HG02852 (cell line): ENCODE measurements at regions not wholly inside any gene's neighbourhood (a gene's known extent, or its start where the extent isn't known, plus 50 kb on each side); places are given as distances from the start of the nearest gene placed in this dataset.
"Not testable (repeated sequence)": the region's sequence is repeated elsewhere in the genome, so short reads cannot be mapped to it uniquely, and the experiment has no call there.

Experiments
- ATAC-seq: cut with Tn5 transposase; IDR thresholded peaks from one replicate; pipeline ENCODE4 v1.9.1; 2021; ENCODE audit warnings: mild to moderate bottlenecking, moderate library complexity; ENCODE audit not compliant: unreplicated experiment

DNA sequence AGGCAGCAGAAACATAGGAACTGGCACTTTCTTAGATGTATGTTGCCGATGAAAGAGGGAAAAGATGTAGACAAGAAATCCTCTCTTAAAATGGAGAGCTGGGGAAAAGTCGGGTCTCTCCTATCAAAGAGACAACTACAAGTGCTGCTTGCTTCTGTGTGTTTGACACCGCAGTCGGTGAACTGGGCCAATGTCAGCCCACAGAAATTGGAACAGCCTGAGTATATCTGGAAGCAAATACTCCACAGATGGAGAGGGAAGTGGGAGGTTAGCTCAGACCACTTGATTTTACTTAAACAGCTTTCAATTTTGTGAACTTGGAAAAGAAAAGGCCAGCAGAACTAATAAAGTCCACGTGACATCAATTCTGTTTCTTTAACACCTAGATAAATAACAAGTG, 230.9 kb upstream of the FAT1 start:
- ATAC-seq: no peak

DNA sequence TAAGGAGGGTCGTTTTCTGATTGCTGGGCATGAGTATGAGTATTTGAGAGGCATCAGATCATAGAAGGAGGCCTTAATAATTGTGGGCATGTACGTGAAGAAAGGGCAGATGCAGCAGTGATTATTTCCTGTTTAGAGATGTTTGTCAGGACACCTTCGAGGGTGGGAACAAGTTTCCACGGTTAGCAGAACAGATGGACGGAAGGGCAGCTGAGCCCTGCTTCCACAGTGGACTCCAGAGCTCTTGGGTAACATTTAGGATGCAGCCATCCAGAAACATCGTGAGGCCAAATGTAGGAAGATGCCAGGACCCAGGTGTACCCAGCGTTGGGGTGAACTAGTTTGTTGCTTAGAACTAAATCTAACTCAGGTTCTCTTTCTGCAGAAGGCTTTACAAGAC, 231.3 kb upstream of the FAT1 start:
- ATAC-seq: no peak

DNA sequence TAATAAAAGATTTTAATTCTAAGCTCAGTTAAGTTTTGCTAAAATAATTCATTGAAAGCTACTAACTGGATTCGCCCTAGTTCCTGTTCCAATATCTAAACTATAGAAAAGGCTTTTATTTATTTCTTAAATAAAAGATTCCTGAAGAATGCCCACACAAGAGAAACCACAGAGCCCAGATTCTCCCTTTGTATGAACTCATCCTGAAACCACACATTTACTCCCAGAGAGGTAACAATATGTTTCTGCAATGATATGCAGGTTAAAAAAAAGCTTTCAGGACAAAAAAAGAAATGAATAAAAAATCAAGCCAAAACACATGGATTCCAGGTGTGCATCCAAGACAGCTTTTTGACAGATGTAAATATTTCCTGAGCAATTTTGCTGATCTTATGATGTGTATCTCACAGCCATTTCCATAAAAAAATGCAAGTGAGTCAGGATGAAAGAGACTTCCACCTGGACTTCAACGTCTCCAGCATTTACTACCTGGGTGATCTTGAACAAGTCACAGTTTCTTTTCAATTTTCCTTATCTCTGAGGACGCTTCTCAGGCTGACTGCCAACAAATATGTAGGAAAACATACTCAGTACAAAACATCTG, 234.4 kb upstream of the FAT1 start:
- no peak for ATAC-seq

DNA sequence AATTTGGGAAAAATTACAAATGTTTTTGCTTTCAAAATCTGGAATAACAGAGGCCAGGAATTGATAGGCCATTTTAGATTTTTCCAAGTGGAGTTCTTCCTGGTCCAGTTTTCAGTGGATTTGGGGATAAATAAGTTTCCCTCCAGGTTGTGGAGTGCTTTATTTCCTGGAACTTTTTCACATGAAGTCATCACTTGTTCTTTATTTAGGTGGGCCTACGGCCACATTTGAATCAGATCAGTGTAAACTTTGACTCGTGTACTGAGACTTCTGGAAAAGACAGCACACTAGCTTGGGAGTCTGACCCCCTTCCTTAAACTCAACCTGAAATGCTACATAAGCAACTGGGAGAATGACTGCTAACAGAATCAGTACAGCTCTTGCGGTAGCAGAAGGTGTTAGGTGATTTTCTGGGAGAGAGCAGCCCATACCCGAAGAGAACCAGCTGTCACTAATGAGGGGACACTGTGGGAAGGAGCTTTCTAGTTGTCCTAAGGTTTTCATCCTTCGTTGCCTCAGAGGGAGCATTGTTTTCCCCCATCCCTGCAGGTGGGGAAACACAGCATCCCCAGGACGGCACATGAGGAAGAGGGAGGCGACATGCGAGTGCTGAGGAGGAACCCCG, 235.2 kb upstream of the FAT1 start:
- no peak for ATAC-seq

DNA sequence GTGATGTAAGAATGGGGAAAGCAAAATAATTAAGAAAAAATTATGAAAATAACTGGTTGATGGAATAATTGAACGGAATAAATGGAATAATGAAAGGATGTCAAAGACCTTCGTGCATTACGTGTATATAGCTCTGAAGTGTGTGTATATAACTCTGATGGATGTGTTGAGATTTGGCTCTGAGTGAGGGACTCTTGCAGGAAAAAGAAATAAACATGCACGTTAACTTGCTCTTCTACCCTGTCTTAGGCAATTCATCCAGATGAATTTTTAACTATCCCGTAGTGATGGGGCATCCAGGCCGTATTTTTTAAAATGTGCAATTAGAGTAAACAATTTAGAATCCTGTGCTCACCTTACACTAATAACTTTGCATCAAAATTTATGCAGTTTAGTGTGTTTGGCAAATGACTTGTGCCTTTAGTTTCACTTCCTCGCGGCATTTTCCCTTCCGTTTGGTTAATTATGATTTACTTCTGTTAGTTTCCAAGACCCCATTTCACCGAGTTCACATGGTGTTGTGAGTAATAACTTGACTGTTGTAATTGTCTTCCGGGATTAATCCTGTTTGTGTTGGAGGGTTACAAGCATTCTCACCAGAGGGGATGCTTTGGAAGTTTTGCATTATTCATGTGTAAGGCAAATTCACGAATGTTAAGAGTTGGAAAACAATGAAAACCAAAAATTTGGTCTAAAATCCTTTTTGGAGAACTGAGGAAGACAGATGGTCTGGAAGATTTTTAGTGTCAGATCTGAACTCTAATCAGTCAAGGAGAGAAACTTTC, 256.5 kb upstream of the FAT1 start:
- ATAC-seq: no peak

DNA sequence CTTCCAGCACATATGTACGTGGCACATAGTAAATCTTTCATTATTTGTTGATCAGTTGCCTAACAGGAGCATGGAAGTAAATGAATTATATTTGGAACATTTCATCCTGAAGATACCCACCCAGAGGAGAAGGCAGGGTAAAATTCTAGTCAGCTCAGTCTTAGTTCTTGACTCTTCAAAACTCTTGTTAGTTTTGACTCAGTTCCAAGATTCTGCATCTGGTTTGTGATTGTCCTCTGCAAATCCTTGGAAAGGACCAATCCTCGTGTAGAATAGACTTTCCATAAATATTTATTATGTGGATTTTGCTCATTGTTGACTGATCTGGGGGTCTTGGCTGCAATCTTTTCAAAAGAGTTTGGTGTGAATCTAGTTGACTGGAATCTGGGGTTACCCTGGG, 257.5 kb upstream of the FAT1 start:
- no peak for ATAC-seq

DNA sequence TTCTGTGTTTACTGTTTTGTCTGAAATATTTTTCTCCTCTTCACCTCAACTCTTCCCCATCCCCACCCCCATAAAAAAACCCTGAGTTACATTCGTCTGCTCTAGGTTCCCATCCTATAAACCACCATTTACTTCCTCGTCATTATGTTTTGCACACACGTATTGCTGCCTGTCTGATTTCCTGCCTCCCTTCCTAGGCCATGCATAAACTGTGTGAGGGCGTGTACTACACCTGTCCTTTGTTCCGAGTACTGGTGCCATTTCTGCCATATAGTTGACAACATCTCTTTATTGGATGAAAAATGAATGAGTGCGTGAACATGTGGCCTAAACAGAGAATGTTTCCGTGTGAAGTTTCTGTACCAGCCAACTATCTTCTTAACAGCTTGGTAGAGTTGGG, 258.5 kb upstream of the FAT1 start:
- ATAC-seq: no peak

DNA sequence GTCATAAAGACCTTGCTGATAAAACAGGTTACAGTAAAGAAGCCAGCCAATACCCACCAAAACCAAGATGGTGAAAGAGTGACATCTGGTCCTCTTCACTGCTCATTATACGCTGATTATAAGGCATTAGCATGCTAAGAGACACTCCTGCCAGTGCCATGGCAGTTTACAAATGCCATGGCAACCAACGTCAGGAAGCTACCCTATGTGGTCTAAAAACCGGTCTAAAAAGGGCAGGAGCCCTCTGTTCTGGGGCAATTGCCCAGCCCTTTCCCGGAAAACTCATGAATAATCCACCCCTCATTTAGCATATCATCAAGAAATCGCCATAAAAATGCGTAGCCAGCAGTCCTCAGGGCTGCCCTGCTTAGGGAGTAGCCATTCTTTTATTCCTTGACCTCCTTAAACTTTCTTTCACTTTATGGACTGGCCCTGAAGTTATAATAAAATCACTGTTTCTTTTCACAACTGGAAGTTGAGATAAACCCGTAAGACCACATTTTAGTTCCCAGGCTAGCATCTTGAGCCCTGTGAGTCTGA, 260.5 kb upstream of the FAT1 start:
- no peak for ATAC-seq

DNA sequence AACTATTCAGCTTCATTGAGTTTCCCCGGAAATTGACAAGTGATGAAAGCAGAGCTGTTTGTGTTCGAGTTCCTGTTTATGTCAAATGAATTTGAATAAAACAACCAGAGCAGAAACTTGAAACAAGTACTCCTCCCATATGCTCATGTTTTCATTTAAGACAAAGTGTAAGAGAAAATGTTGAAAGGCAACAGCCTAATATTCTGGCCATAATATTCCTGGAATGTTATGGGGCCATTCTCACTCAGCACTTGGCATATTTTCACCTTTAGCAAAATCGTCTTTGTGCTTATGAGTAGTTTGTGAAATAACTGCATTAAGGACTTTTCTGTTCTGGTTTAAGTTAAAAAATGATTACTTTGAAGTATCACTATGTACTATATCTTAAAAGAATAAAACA, 276.0 kb upstream of the FAT1 start:
- ATAC-seq: no peak

DNA sequence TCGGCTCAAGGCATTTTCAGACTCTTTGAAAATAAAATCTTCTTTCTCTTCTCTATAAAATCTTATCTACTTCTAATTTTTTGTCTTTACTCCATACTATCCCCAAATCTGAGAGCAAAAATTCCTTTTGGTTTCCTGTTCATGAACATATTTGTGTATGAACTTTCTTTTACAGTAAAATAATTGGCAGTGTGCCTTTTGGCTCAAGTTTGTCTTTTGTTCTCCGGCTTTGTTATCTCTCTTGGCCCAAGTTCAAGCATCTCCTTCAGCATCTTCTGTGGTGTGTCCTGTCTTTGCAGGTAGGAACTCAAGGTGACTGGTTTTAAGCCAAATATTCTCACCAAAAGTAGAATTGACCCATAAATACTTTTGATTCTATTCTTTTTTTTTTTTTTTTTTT, 276.6 kb upstream of the FAT1 start:
- ATAC-seq: no peak

DNA sequence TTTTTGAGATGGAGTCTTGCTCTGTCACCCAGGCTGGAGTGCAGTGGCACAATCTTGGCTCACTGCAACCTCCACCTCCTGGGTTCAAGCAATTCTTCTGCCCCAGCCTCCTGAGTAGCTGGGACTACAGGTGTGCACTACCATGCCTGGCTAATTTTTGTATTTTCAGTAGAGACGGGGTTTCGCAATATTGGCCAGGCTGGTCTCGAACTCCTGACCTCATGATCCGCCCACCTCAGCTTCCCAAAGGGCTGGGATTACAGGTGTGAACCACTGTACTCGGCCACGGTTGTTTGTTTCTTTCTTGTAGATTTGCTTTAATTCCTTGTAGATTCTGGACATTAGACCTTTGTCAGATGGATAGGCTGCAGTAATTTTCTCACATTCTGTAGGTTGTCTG, 278.5 kb upstream of the FAT1 start:
- not testable (repeated sequence) for ATAC-seq

DNA sequence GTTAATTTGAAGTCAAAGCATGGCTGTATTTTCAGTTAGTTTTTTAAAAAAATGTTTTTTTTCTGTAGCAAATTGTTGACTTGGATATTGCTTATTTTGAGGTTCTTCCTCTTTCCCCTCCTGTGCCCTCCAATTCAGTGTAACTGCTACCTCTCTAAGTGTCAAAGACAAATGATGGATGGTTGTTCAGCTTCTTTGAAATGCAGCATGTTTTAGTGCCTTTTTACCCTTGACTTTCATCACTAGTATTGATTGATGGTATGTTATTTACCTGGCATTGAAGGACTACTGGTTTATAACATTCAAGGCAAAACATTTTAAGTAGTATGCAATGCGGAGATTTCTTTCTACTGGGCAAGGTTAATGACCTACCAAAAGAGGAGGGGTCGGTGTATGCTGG, 281.0 kb upstream of the FAT1 start:
- no peak for ATAC-seq

DNA sequence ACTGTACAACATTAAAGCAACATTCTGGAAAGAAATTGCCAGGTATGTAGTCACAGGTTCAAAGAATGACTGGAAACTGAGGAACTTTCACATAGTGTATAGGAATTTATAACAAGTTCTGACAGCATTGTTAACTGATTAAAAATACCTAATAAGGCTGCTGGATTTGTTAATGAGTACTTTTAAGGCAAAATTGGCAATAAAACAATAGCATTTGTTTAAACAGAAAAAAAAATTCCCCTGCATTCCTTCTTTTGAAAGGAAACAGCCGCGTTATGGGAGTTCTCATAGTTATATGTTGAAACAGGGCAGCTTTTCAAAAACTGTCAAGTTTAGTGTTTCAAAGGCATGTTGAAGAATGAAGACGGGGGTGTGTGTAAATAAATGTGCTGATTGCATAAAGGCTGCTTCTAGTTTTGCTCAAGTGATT, 282.5 kb upstream of the FAT1 start:
- ATAC-seq: no peak

DNA sequence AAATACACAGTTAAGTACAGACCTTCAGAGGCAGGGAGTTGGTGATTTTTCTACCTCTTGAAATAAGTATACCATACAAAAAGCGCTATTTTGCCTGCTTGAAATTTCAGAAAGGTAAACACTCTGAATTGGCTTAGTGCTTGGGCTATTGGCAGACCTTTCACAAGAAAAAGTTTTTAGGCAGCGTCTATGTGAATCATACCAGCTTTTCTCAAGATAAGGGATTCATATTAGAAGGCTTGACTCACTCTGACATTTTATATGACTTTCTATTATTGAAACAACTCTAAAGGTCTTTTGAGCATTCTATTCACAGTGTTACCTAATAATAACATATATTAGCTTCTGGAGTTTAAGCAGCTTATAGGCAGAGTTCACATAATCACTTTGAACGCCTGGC, 286.4 kb upstream of the FAT1 start:
- no peak for ATAC-seq

DNA sequence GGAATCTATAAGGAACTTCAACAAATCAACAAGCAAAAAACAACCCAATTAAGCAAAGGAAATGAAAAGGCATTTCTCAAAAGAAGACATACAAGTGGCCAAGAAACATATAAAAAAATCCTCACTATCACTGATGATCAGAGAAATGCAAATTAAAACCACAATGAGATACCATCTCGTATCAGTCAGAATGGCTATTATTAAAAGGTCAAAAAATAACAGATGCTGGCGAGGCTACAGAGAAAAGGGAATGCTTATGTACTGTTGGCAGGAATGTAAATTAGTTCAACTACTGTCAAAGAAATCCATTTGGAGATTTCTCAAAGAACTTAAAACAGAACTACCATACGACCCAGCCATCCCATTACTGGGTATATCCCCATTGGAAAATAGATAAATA, 292.4 kb upstream of the FAT1 start:
- ATAC-seq: no peak

DNA sequence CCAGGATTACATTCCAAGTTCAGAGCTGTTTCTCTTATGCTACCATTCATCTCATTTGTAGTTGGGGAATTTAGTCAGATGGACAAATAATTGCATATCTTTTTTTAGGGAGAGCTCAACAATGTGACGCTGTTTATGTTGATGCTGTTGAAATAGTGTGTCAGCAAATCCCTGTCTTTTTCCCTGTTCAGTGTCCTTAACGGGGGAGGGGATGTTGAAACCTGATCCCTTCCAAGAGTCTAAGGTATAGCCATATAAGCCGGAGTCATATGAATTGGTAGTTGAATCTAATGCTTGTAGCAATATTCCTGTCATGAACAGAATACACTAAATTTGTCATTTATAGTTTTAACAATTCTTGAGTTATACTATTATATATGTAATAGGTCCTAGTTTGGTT, 293.5 kb upstream of the FAT1 start:
- no peak for ATAC-seq

DNA sequence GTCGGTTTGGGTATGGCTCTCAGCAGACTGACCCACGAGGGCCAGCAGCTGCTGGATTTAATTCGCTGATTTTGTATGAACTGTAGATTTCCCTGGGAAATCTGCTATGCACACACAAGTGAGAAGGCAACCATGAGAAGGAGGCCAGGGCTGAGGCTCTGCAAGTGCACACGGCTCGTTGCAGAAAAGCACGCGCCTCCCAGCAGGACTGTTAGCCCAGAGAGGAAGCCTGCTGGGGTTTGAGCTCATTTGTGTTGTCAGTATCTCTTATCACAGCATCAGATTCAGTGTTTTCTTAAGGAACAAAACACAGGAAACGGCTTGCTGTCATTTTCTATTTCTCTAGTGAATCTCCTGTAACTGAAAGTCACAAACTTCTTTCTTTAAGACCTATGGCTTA, 296.2 kb upstream of the FAT1 start:
- no peak for ATAC-seq

DNA sequence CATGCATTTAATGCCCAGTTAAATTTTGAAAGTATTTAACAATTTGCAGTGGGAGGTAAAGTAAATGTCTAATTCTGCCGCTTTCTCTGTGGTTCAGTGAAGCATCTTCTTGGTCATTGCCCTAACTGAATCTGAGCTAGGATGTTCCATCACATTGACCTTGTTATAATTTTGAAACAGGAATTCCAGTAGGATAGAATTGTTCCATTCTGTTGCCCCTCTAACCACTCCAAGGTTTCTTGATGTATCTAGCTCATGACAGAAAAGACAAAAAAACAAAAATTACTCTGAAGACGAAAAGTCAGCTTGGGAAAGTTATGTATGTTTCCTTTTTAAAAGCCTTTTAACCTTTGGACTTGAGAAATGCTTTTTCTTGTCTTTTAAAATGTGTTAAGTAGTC, 297.0 kb upstream of the FAT1 start:
- ATAC-seq: no peak

DNA sequence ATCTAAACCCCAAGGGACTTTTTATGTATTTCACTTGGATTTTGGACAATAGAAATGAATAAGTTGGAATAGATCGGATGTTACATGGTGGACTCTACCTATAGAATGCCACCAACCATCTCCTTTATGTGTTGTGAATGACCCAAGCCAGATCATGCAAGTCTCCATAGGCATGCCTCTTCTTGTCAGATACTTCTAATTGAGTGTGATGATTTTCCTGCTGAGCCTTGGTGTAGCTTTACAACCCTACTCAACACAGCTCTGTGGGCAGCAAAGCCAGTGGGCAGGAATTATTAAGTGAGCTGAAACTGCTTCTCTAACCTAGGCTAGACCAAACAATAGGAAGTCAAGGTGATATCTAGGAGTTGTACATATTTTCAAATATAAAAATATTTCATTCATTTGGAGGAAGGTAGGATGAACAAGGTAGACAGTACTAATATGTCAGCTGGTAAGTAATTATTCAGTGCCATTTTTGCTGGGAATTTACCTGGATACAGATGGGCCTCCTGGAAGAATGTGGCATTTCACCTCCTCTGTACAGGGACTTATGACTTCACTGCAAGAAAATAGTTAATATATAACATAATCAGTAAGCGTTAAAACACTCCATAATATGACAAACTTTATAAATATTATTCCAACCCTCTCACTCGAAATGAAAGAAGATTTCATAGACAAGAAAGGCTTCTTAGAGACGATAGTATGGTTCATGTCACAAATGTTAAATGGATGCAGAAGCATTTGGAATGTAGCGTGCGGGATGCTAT, 298.0 kb upstream of the FAT1 start:
- ATAC-seq: no peak

DNA sequence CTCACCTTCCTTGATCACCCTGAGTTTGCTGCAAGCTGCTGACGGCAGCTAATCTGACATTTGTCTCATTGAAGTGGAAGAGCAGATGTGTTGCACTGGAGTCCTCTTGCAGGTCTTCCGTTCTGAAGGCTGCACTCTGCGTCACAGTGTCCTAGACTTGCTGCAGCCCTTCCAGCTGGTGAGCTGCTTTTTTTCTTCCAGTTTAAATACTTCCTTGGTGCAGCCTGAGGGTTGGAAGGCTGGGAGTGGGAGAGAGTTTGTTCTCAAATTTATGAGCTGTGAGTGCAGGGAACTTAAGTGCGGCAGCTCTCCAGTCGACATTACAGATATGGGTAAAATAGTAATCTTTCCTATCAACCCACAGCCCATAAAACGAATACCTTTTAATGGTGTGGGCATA, 303.6 kb upstream of the FAT1 start:
- no peak for ATAC-seq

DNA sequence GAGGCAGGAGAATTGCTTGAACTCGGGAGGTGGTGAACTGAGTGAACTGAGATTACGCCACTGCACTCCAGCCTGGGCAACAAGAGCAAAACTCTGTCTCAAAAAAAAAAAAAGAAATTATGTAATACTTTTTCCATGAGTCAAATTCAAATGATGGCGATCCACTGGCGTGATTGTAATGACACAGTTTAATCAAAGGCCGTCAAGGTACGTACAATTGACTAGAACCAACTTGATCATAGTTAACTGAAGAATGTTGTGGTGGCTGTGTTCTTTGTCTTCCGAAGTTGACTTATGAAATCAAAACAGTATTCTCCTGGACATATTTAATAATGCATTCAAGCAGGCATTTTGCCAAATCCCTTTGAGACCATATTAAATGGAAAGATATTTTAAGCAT, 318.6 kb upstream of the FAT1 start:
- no peak for ATAC-seq
